Mesenchymal stem cell (in vitro differentiated cells and primary cell): ENCODE measurements at regions not wholly inside any gene's neighbourhood (a gene's known extent, or its start where the extent isn't known, plus 50 kb on each side); places are given as distances from the start of the nearest gene placed in this dataset.

Source experiments
- DNase-seq: peaks from one replicate; pipeline ENCODE4 v3.0.0-alpha.2; 2013
- H2AFZ ChIP-seq: one replicate; pipeline ENCODE4 v1.6.1; 2013; ENCODE audit warnings: low read depth, mild to moderate bottlenecking, control low read depth, inconsistent platforms, low read length, moderate library complexity
- H2AK5ac ChIP-seq: 2 replicates; pipeline ENCODE4 v1.6.1; 2013; ENCODE audit warnings: low read length, moderate library complexity, mild to moderate bottlenecking, inconsistent platforms; ENCODE audit not compliant: severe bottlenecking
- H2BK120ac ChIP-seq: one replicate; pipeline ENCODE4 v1.6.1; 2013; ENCODE audit warnings: low read depth, mild to moderate bottlenecking, inconsistent platforms, low read length, moderate library complexity
- H2BK12ac ChIP-seq, 2 experiments: one replicate each; pipeline ENCODE4 v1.6.1; 2013; ENCODE audit warnings: inconsistent platforms in 2 of 2, low read length in 2 of 2, mild to moderate bottlenecking in 2 of 2, moderate library complexity in 2 of 2, control low read depth in 1 of 2
- H2BK15ac ChIP-seq: one replicate; pipeline ENCODE4 v1.6.1; 2013; ENCODE audit warnings: mild to moderate bottlenecking, low read depth, inconsistent platforms; ENCODE audit not compliant: poor library complexity, severe bottlenecking
- H2BK5ac ChIP-seq: 2 replicates; pipeline ENCODE4 v1.6.1; 2013; ENCODE audit warnings: low read depth, mild to moderate bottlenecking, low read length, control low read depth, inconsistent platforms; ENCODE audit not compliant: poor library complexity, severe bottlenecking
- H3K14ac ChIP-seq, 2 experiments: one replicate each; pipeline ENCODE4 v1.6.1; 2013; ENCODE audit warnings: inconsistent platforms in 2 of 2, low read length in 2 of 2, control low read depth in 1 of 2, mild to moderate bottlenecking in 1 of 2, moderate library complexity in 1 of 2
- H3K18ac ChIP-seq, 2 experiments: one replicate each; pipeline ENCODE4 v1.6.1; 2013; ENCODE audit warnings: inconsistent platforms in 2 of 2, low read length in 2 of 2, control low read depth in 1 of 2, low read depth in 1 of 2, mild to moderate bottlenecking in 1 of 2
- H3K23ac ChIP-seq, 2 experiments: one replicate each; pipeline ENCODE4 v1.6.1; 2013; ENCODE audit warnings: inconsistent platforms in 2 of 2, low read length in 2 of 2, mild to moderate bottlenecking in 2 of 2, moderate library complexity in 2 of 2, control low read depth in 1 of 2
- H3K27ac ChIP-seq: 2 replicates; pipeline ENCODE4 v1.5.1; 2013; ENCODE audit warnings: mild to moderate bottlenecking, moderate library complexity, low read length, control low read depth, inconsistent platforms; ENCODE audit not compliant: poor library complexity, severe bottlenecking
- H3K27me3 ChIP-seq, 2 experiments: 2 replicates each; pipeline versions ENCODE4 v1.6.1 to v1.7.0; 2013; ENCODE audit warnings: low read length in 2 of 2, mild to moderate bottlenecking in 2 of 2, moderate library complexity in 2 of 2, control low read depth in 1 of 2, inconsistent platforms in 1 of 2; ENCODE audit not compliant: control insufficient read depth in 1 of 2, insufficient read depth in 1 of 2
- H3K36me3 ChIP-seq, 2 experiments: 2 replicates each; pipeline versions ENCODE4 v1.6.1 to v1.7.0; 2013; ENCODE audit warnings: low read length in 2 of 2, control low read depth in 1 of 2, inconsistent platforms in 1 of 2, low read depth in 1 of 2, mild to moderate bottlenecking in 1 of 2; ENCODE audit not compliant: insufficient read depth in 2 of 2, control insufficient read depth in 1 of 2
- H3K4ac ChIP-seq, 2 experiments: one replicate each; pipeline ENCODE4 v1.6.1; 2013; ENCODE audit warnings: inconsistent platforms in 2 of 2, low read length in 2 of 2, mild to moderate bottlenecking in 2 of 2, moderate library complexity in 2 of 2, control low read depth in 1 of 2, low read depth in 1 of 2
- H3K4me1 ChIP-seq: 2 replicates; pipeline ENCODE4 v1.6.1; 2013; ENCODE audit warnings: low read depth, low read length, control low read depth; ENCODE audit not compliant: control insufficient read depth, insufficient read depth
- H3K4me2 ChIP-seq: 2 replicates; pipeline ENCODE4 v1.6.1; 2013; ENCODE audit warnings: low read length, mild to moderate bottlenecking, inconsistent platforms; ENCODE audit not compliant: poor library complexity, severe bottlenecking
- H3K4me3 ChIP-seq, 2 experiments: 2 replicates each; pipeline versions ENCODE4 v1.5.1 to v1.7.0; 2013; ENCODE audit warnings: low read length in 2 of 2, mild to moderate bottlenecking in 2 of 2, control low read depth in 1 of 2, low read depth in 1 of 2; ENCODE audit not compliant: insufficient read depth in 1 of 2
- H3K79me1 ChIP-seq: replicated peaks from 2 replicates; pipeline ENCODE4 v1.6.1; 2013; ENCODE audit warnings: mild to moderate bottlenecking, control low read depth, low read length, inconsistent platforms; ENCODE audit not compliant: poor library complexity, severe bottlenecking
- H3K9ac ChIP-seq: 2 replicates; pipeline ENCODE4 v1.7.0; 2013; ENCODE audit warnings: mild to moderate bottlenecking, low read length, moderate library complexity
- H3K9me3 ChIP-seq: 2 replicates; pipeline ENCODE4 v1.7.0; 2013; ENCODE audit warnings: mild to moderate bottlenecking, low read length; ENCODE audit not compliant: control insufficient read depth
- H4K8ac ChIP-seq: one replicate; pipeline ENCODE4 v1.6.1; 2013; ENCODE audit warnings: inconsistent platforms, mild to moderate bottlenecking, low read length, moderate library complexity
- H4K91ac ChIP-seq: one replicate; pipeline ENCODE4 v1.6.1; 2013; ENCODE audit warnings: mild to moderate bottlenecking, low read length, inconsistent platforms
- WGBS: methylation state at CpG from one replicate; pipeline ENCODE4 v1.1.7; 2013; ENCODE audit warnings: mixed read lengths; 5-methylcytosine and 5-hydroxymethylcytosine counted together

GRCh38 chr6:148085631-148086331 lies 256.9 kb upstream of the SASH1 start:
- Histone ChIP-seq H2BK120ac (no peak overlapping the region), H3K9me3 (peaks cover 17% of the 10 kb centered on the region), H2BK5ac (no peak overlapping the region), H3K18ac (no peak overlapping the region), H2AFZ (no peak overlapping the region), H2BK15ac (no peak overlapping the region), H3K9ac (no peak overlapping the region), H4K8ac (no peak overlapping the region), H2BK12ac (no peak overlapping the region), H3K27ac (peak overlapping the region; percentile 81), H3K4me1 (no peaks in the 10 kb centered on the region), H3K36me3 (no peaks in the 10 kb centered on the region), H4K91ac (no peak overlapping the region), H3K4ac (no peak overlapping the region), H3K4me3 (no peak overlapping the region), H3K23ac (no peak overlapping the region), H3K4me2 (no peak overlapping the region), H3K14ac (no peak overlapping the region), H3K79me1 (no peaks in the 10 kb centered on the region), H3K27me3 (no peaks in the 10 kb centered on the region), H2AK5ac (no peak overlapping the region)
- peak; percentile 9 for DNase-seq
- WGBS: 99% methylated on average over 3 of the region's 3 CpGs

- Histone ChIP-seq H3K4me3 (no peak overlapping the region), H3K27ac (peak overlapping the region; percentile 11), H4K8ac (no peak overlapping the region), H3K27me3 (no peaks in the 10 kb centered on the region), H3K14ac (no peak overlapping the region), H2BK15ac (no peak overlapping the region), H2AFZ (no peak overlapping the region), H3K18ac (no peak overlapping the region), H2BK5ac (no peak overlapping the region), H3K9me3 (peaks cover 23% of the 10 kb centered on the region), H2BK120ac (no peak overlapping the region), H4K91ac (no peak overlapping the region), H3K4me2 (no peak overlapping the region), H2AK5ac (no peak overlapping the region), H3K36me3 (no peaks in the 10 kb centered on the region), H2BK12ac (no peak overlapping the region), H3K79me1 (no peaks in the 10 kb centered on the region), H3K23ac (no peak overlapping the region), H3K9ac (no peak overlapping the region), H3K4me1 (no peaks in the 10 kb centered on the region), H3K4ac (no peak overlapping the region)
- DNase-seq: no peak
- WGBS: 89% methylated on average over 1 of the region's 1 CpG
Observed at GRCh38 chr6:148086386-148086785, 256.3 kb upstream of the SASH1 start.

GRCh38 chr6:148086843-148087242 lies 255.8 kb upstream of the SASH1 start:
- 93% methylated on average over 3 of the region's 3 CpGs for WGBS
- no peak overlapping the region for H2AFZ ChIP-seq

GRCh38 chr6:148087659-148088058 lies 255.0 kb upstream of the SASH1 start:
- Histone ChIP-seq H3K14ac (no peak overlapping the region), H2AFZ (no peak overlapping the region), H3K36me3 (no peaks in the 10 kb centered on the region), H3K9ac (no peak overlapping the region), H3K18ac (no peak overlapping the region), H3K23ac (no peak overlapping the region), H3K4me1 (no peaks in the 10 kb centered on the region), H2BK12ac (no peak overlapping the region), H3K9me3 (peaks cover 36% of the 10 kb centered on the region), H2BK120ac (no peak overlapping the region), H3K79me1 (no peaks in the 10 kb centered on the region), H2BK5ac (no peak overlapping the region), H3K4ac (no peak overlapping the region), H3K4me2 (no peak overlapping the region), H4K91ac (no peak overlapping the region), H2AK5ac (no peak overlapping the region), H4K8ac (no peak overlapping the region), H3K4me3 (no peak overlapping the region), H3K27ac (no peak overlapping the region), H2BK15ac (no peak overlapping the region), H3K27me3 (no peaks in the 10 kb centered on the region)
- no peak for DNase-seq
- WGBS: 93% methylated on average over 3 of the region's 3 CpGs

More at GRCh38 chr6:148086843-148087242, 255.8 kb upstream of the SASH1 start:
- Histone ChIP-seq H3K23ac (no peak overlapping the region), H3K36me3 (no peaks in the 10 kb centered on the region), H3K4me2 (no peak overlapping the region), H3K18ac (no peak overlapping the region), H4K91ac (no peak overlapping the region), H3K9ac (no peak overlapping the region), H2BK120ac (no peak overlapping the region), H3K9me3 (peaks cover 28% of the 10 kb centered on the region), H3K14ac (no peak overlapping the region), H3K27ac (no peak overlapping the region), H3K27me3 (no peaks in the 10 kb centered on the region), H3K4me1 (no peaks in the 10 kb centered on the region), H3K4me3 (no peak overlapping the region), H2AK5ac (no peak overlapping the region), H2BK5ac (no peak overlapping the region), H2BK15ac (no peak overlapping the region), H3K79me1 (no peaks in the 10 kb centered on the region), H4K8ac (no peak overlapping the region), H2BK12ac (no peak overlapping the region), H3K4ac (no peak overlapping the region)
- DNase-seq: no peak
